OCI-LY1 (cell line): ENCODE measurements at regions not wholly inside any gene's neighbourhood (a gene's known extent, or its start where the extent isn't known, plus 50 kb on each side); places are given as distances from the start of the nearest gene placed in this dataset.
A peak's percentile ranks its signal among the peaks of the same experiment; 100 is the strongest.
"Not testable (repeated sequence)": the region's sequence is repeated elsewhere in the genome, so short reads cannot be mapped to it uniquely, and the experiment has no call there.

Experiments
- H2AFZ ChIP-seq: fragments of 200-600 bp; sonication (generic), shearing (Covaris generic); 2 replicates; pipeline ENCODE4 v1.6.0; 2014; ENCODE audit warnings: antibody characterized with exemption, mild to moderate bottlenecking, low read length
- H3F3A ChIP-seq: fragments of 200-600 bp; sonication (generic), shearing (Covaris generic); 2 replicates; pipeline ENCODE4 v1.6.0; 2014; ENCODE audit warnings: mild to moderate bottlenecking, antibody characterized with exemption, low read length, moderate library complexity; ENCODE audit not compliant: insufficient read depth
- H3K27ac ChIP-seq: fragments of 200-600 bp; sonication (generic); 2 replicates; pipeline ENCODE4 v1.5.1; 2014; ENCODE audit warnings: low read length, mixed run types, mild to moderate bottlenecking, low read depth; ENCODE audit not compliant: poor library complexity, severe bottlenecking
- H3K27me3 ChIP-seq: fragments of 200-600 bp; sonication (generic); 2 replicates; pipeline ENCODE4 v1.6.0; 2014; ENCODE audit warnings: antibody characterized with exemption, mild to moderate bottlenecking, low read length, moderate library complexity; ENCODE audit not compliant: insufficient read depth
- H3K36me3 ChIP-seq: fragments of 200-600 bp; sonication (generic); 2 replicates; pipeline ENCODE4 v1.6.1; 2014; ENCODE audit warnings: mild to moderate bottlenecking, antibody characterized with exemption, low read length, moderate library complexity, mixed read lengths; ENCODE audit not compliant: insufficient read depth
- H3K4me1 ChIP-seq: fragments of 200-600 bp; sonication (generic); 2 replicates; pipeline ENCODE4 v1.5.1; 2014; ENCODE audit warnings: mild to moderate bottlenecking, low read length, moderate library complexity; ENCODE audit not compliant: insufficient read depth, severe bottlenecking
- H3K4me2 ChIP-seq: fragments of 200-600 bp; sonication (generic), shearing (Covaris generic); 2 replicates; pipeline ENCODE4 v1.6.1; 2014; ENCODE audit warnings: low read length
- H3K4me3 ChIP-seq: fragments of 200-600 bp; sonication (generic); 2 replicates; pipeline ENCODE4 v1.5.1; 2014; ENCODE audit warnings: low read length, low read depth, mild to moderate bottlenecking, mixed read lengths; ENCODE audit not compliant: poor library complexity, severe bottlenecking
- H3K79me2 ChIP-seq: fragments of 200-600 bp; shearing (Covaris generic); 2 replicates; pipeline ENCODE4 v1.6.1; 2016; ENCODE audit warnings: mixed run types, low read length, mixed read lengths; ENCODE audit not compliant: insufficient read depth
- H3K9ac ChIP-seq: fragments of 200-600 bp; sonication (generic), shearing (Covaris generic); 2 replicates; pipeline ENCODE4 v1.6.1; 2014; ENCODE audit warnings: mild to moderate bottlenecking, low read length, mixed read lengths
- H3K9me2 ChIP-seq: fragments of 200-600 bp; sonication (generic), shearing (Covaris generic); 2 replicates; pipeline ENCODE4 v1.6.1; 2014; ENCODE audit warnings: low read depth, mild to moderate bottlenecking, low read length, mixed read lengths
- H3K9me3 ChIP-seq: fragments of 200-600 bp; shearing (Covaris generic); 2 replicates; pipeline ENCODE4 v1.6.1; 2014; ENCODE audit warnings: low read length, mixed read lengths
- H4K20me1 ChIP-seq: fragments of 200-600 bp; sonication (generic), shearing (Covaris generic); 2 replicates; pipeline ENCODE4 v1.6.0; 2016; ENCODE audit warnings: mild to moderate bottlenecking, low read length; ENCODE audit not compliant: insufficient read depth
- CTCF ChIP-seq: fragments of 200-600 bp; sonication (generic), shearing (Covaris generic); IDR thresholded peaks from 2 replicates; pipeline ENCODE4 v1.5.1; 2017; ENCODE audit warnings: mild to moderate bottlenecking, antibody characterized with exemption, low read length, moderate library complexity, mixed read lengths
- EZH2 ChIP-seq: fragments of 200-600 bp; sonication (generic), shearing (Covaris generic); IDR thresholded peaks from 2 replicates; pipeline ENCODE4 v1.8.0; 2017; ENCODE audit warnings: borderline replicate concordance, mixed run types, mild to moderate bottlenecking, antibody characterized with exemption, low read length, moderate library complexity, mixed read lengths

GRCh38 chrY:20891440-20892160, 135.7 kb downstream of the RPS4Y2 start:
- no peak overlapping the region for H3K27ac ChIP-seq
- H3K4me3 ChIP-seq = no peak overlapping the region
- no peaks in the 10 kb centered on the region for H3K4me1 ChIP-seq
- no peak overlapping the region for H3K9ac ChIP-seq
- H3F3A ChIP-seq = no peaks in the 10 kb centered on the region
- H3K9me3 ChIP-seq = no peaks in the 10 kb centered on the region
- no peaks in the 10 kb centered on the region for H3K27me3 ChIP-seq
- TF ChIP-seq EZH2 (no peak), CTCF (no peak)
- no peaks in the 10 kb centered on the region for H3K9me2 ChIP-seq
- H3K4me2 ChIP-seq = no peak overlapping the region
- H4K20me1 ChIP-seq = no peaks in the 10 kb centered on the region
- no peaks in the 10 kb centered on the region for H3K79me2 ChIP-seq
- H3K36me3 ChIP-seq = no peaks in the 10 kb centered on the region
- H2AFZ ChIP-seq = no peak overlapping the region

- H3K9ac ChIP-seq, H2AFZ ChIP-seq, H3K27me3 ChIP-seq, H3K79me2 ChIP-seq, H3K27ac ChIP-seq, H3K9me2 ChIP-seq, H4K20me1 ChIP-seq, H3K4me1 ChIP-seq, H3K9me3 ChIP-seq, H3K36me3 ChIP-seq, H3F3A ChIP-seq: not testable (repeated sequence)
- H3K4me2 ChIP-seq = peak overlapping the region; percentile 19; the same call in 1 of the 2 replicates
- peak overlapping the region; percentile 19 for H3K4me3 ChIP-seq
Measured at GRCh38 chrY:20925350-20926091, 169.6 kb downstream of the RPS4Y2 start.

- Histone ChIP-seq H3K79me2 (no peaks in the 10 kb centered on the region), H3K4me2 (no peak overlapping the region), H3K9me3 (no peaks in the 10 kb centered on the region), H3F3A (no peaks in the 10 kb centered on the region), H3K27me3 (no peaks in the 10 kb centered on the region), H4K20me1 (no peaks in the 10 kb centered on the region), H3K27ac (no peak overlapping the region), H3K9ac (no peak overlapping the region), H3K4me3 (no peak overlapping the region), H2AFZ (no peak overlapping the region), H3K36me3 (no peaks in the 10 kb centered on the region), H3K9me2 (no peaks in the 10 kb centered on the region), H3K4me1 (no peaks in the 10 kb centered on the region)
- peak; percentile 44; the same call in 1 of the 2 replicates for TF ChIP-seq CTCF
- TF ChIP-seq EZH2 = no peak
Measured at GRCh38 chrY:20929691-20930342, 173.9 kb downstream of the RPS4Y2 start.

GRCh38 chrY:20936709-20937251, 180.9 kb downstream of the RPS4Y2 start:
- not testable (repeated sequence) for H3K27ac ChIP-seq, H3K79me2 ChIP-seq, H3F3A ChIP-seq, H2AFZ ChIP-seq, H3K27me3 ChIP-seq, H4K20me1 ChIP-seq, H3K4me3 ChIP-seq, H3K36me3 ChIP-seq, H3K9ac ChIP-seq, H3K4me1 ChIP-seq, H3K9me3 ChIP-seq, H3K9me2 ChIP-seq, H3K4me2 ChIP-seq
